ENCODE measurements at regions not wholly inside any gene's neighbourhood (a gene's known extent, or its start where the extent isn't known, plus 50 kb on each side); places are given as distances from the start of the nearest gene placed in this dataset.
"Not testable (repeated sequence)": the region's sequence is repeated elsewhere in the genome, so short reads cannot be mapped to it uniquely, and the experiment has no call there.

DNA sequence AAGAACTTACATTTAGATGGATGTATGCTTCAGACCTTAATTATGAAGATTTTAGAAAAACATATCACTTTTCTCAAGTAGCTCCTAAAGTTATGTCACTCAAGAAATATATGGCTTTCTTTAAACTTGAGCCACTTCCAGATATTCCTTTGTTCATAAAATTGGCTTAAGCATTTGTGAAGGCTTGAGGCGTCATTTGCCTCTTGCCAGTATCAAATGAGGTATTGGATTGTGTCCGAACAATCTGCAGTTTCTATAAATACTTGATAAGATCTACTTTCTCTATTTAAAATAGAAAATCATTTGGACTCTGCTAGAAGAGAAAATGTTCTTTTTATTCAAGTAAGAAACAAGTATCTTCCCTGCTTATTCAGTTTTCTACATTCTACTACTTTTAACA, 102.6 kb downstream of the RSL24D1 start:
- Histone ChIP-seq H3K9me3 (no peaks in the 10 kb centered on the region), H3K4me1 (no peaks in the 10 kb centered on the region), H3K27me3 (no peaks in the 10 kb centered on the region), H3K27ac (no peak overlapping the region), H3K4me3 (no peak overlapping the region), H3K36me3 (ENCODE audit: low read depth, missing control alignments) (no peaks in the 10 kb centered on the region)
- TF ChIP-seq, protein P1, sequence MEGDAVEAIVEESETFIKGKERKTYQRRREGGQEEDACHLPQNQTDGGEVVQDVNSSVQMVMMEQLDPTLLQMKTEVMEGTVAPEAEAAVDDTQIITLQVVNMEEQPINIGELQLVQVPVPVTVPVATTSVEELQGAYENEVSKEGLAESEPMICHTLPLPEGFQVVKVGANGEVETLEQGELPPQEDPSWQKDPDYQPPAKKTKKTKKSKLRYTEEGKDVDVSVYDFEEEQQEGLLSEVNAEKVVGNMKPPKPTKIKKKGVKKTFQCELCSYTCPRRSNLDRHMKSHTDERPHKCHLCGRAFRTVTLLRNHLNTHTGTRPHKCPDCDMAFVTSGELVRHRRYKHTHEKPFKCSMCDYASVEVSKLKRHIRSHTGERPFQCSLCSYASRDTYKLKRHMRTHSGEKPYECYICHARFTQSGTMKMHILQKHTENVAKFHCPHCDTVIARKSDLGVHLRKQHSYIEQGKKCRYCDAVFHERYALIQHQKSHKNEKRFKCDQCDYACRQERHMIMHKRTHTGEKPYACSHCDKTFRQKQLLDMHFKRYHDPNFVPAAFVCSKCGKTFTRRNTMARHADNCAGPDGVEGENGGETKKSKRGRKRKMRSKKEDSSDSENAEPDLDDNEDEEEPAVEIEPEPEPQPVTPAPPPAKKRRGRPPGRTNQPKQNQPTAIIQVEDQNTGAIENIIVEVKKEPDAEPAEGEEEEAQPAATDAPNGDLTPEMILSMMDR (IDR thresholded peaks at IDR 0.05): no peak
- TF ChIP-seq POLR2A (IDR thresholded peaks at IDR 0.05): no peak
- intact Hi-C loops (cut with DNase I; ENCODE audit: low total_unique reads): no loop called here
- WGBS, 2 donors: 78 to 84% methylated on average over 2 of the region's 2 CpGs
- no peak for DNase-seq

DNA sequence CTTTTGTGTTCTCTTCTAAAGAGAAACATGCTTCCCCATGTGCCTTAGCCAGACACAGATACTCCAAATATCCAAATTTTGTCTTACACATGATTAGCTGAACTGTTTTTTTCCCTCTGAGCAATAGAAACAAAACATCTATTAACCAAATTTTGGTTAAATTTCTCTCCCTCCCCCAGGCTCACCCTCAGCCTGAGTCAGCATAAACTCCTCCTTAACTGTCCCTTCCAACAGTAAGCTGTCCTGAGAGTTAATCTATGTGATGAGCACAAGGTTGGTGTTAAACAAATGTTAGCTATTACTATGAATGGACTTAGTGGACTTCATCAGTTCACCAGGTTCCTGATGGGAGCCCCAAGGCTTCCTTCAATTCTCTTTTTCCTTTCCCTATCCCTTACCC, 108.5 kb downstream of the RSL24D1 start:
- intact Hi-C loops (cut with DNase I; ENCODE audit: low total_unique reads): no loop called here
- no peak overlapping the region for H3K27ac ChIP-seq
- no peaks in the 10 kb centered on the region for H3K9me3 ChIP-seq
- TF ChIP-seq, protein P1 (IDR thresholded peaks at IDR 0.05): no peak
- TF ChIP-seq POLR2A (IDR thresholded peaks at IDR 0.05): no peak
- H3K4me1 ChIP-seq: no peaks in the 10 kb centered on the region
- DNase-seq: no peak
- H3K36me3 ChIP-seq (ENCODE audit: low read depth, missing control alignments): no peaks in the 10 kb centered on the region
- H3K4me3 ChIP-seq: no peak overlapping the region
- no peaks in the 10 kb centered on the region for H3K27me3 ChIP-seq

DNA sequence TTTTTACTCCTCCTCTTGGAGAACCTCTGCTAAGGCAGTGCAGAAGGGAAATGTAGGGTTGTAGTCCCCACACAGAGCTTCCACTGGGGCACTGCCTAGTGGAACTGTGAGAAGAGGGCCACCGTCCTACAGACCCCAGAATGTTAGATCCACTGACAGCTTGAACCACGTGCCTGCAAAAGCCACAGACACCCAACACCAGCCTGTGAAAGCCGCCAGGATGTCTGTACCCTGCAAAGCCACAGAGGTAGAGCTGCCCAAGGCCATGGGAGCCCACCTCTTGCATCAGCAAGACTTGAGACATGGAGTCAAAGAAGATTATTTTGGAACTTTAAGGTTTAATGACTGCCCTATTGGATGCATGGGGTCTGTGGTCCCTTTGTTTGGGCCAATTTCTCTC, 112.1 kb downstream of the RSL24D1 start:
- no peak for DNase-seq
- H3K27me3 ChIP-seq: no peaks in the 10 kb centered on the region
- H3K4me3 ChIP-seq: no peak overlapping the region
- WGBS, 2 donors: 83 to 92% methylated on average over 3 of the region's 3 CpGs
- no peaks in the 10 kb centered on the region for H3K36me3 ChIP-seq (ENCODE audit: low read depth, missing control alignments)
- TF ChIP-seq, protein P1 (IDR thresholded peaks at IDR 0.05): no peak
- no peak for TF ChIP-seq POLR2A (IDR thresholded peaks at IDR 0.05)
- no peak overlapping the region for H3K27ac ChIP-seq
- no peaks in the 10 kb centered on the region for H3K4me1 ChIP-seq
- intact Hi-C loops (cut with DNase I; ENCODE audit: low total_unique reads): no loop called here
- H3K9me3 ChIP-seq: no peaks in the 10 kb centered on the region

DNA sequence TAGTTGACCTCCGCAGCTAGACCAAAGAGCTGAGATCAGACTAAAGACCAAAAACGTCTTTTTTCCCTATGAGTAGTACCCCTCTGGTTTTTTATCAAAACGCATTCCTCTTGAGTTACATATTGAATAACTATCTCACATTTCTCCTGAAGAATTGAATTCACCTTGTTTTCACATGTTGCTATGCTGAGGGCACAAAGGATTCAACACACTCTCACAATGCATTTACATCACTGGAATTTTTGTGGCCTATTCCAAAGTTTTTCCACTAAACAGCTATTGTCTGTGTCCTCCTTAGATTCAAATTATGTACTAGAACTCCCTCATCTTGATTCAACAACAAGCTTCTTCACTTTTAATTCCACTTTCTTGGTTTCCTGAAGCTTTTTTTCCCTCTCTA, 112.5 kb downstream of the RSL24D1 start:
- Histone ChIP-seq H3K4me1 (no peaks in the 10 kb centered on the region), H3K9me3 (no peaks in the 10 kb centered on the region), H3K27ac (no peak overlapping the region), H3K36me3 (ENCODE audit: low read depth, missing control alignments) (no peaks in the 10 kb centered on the region), H3K27me3 (no peaks in the 10 kb centered on the region), H3K4me3 (no peak overlapping the region)
- intact Hi-C loops (cut with DNase I; ENCODE audit: low total_unique reads): no loop called here
- WGBS, 2 donors: 75 to 87% methylated on average over 3 of the region's 3 CpGs
- TF ChIP-seq, protein P1 (IDR thresholded peaks at IDR 0.05): no peak
- no peak for TF ChIP-seq POLR2A (IDR thresholded peaks at IDR 0.05)
- DNase-seq: no peak

- H3K9me3 ChIP-seq; H3K4me3 ChIP-seq; H3K36me3 ChIP-seq (ENCODE audit: low read depth, missing control alignments); H3K27ac ChIP-seq; H3K27me3 ChIP-seq; DNase-seq; H3K4me1 ChIP-seq; intact Hi-C loops (cut with DNase I; ENCODE audit: low total_unique reads): not testable (repeated sequence)
- 76 to 80% methylated on average over 1 of the region's 1 CpG for WGBS, 2 donors
Observed at GRCh38 chr15:55077052-55077451, 119.7 kb downstream of the RSL24D1 start.

Data from testis (tissue), 2 donors.